ENCODE measurements at regions not wholly inside any gene's neighbourhood (a gene's known extent, or its start where the extent isn't known, plus 50 kb on each side); places are given as distances from the start of the nearest gene placed in this dataset.

DNA sequence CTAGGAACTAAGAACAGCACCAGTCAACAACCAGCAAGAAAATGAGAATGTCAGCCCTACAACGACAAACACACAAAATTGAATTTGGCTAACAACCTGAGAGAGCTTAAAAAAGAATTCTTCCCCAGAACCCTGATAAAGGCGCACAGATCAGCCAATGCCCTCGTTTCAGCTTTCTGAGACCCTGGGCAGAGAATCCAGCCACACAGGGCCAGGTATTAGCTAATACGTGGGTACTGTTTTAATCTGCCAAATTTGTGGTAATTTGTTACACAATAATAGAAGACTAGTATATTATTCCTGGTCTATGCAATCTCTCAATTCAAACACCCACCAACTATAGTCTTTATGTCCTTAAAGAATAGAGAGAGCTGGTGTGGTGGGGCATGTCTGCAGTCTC is 291.6 kb upstream of the GADL1 start:
- TF ChIP-seq POLR2A (IDR thresholded peaks at IDR 0.05): no peak
- TF ChIP-seq POLR2AphosphoS5 (IDR thresholded peaks at IDR 0.05): no peak
- TF ChIP-seq, protein P1, sequence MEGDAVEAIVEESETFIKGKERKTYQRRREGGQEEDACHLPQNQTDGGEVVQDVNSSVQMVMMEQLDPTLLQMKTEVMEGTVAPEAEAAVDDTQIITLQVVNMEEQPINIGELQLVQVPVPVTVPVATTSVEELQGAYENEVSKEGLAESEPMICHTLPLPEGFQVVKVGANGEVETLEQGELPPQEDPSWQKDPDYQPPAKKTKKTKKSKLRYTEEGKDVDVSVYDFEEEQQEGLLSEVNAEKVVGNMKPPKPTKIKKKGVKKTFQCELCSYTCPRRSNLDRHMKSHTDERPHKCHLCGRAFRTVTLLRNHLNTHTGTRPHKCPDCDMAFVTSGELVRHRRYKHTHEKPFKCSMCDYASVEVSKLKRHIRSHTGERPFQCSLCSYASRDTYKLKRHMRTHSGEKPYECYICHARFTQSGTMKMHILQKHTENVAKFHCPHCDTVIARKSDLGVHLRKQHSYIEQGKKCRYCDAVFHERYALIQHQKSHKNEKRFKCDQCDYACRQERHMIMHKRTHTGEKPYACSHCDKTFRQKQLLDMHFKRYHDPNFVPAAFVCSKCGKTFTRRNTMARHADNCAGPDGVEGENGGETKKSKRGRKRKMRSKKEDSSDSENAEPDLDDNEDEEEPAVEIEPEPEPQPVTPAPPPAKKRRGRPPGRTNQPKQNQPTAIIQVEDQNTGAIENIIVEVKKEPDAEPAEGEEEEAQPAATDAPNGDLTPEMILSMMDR (IDR thresholded peaks at IDR 0.05): no peak

Data from prostate gland (tissue), 2 donors.